ENCODE measurements at regions not wholly inside any gene's neighbourhood (a gene's known extent, or its start where the extent isn't known, plus 50 kb on each side); places are given as distances from the start of the nearest gene placed in this dataset.
"Not testable (repeated sequence)": the region's sequence is repeated elsewhere in the genome, so short reads cannot be mapped to it uniquely, and the experiment has no call there.

- DNase-seq, result no peak
Observed at GRCh38 chr3:18119866-18120265, 305.3 kb downstream of the SATB1 start.

DNA sequence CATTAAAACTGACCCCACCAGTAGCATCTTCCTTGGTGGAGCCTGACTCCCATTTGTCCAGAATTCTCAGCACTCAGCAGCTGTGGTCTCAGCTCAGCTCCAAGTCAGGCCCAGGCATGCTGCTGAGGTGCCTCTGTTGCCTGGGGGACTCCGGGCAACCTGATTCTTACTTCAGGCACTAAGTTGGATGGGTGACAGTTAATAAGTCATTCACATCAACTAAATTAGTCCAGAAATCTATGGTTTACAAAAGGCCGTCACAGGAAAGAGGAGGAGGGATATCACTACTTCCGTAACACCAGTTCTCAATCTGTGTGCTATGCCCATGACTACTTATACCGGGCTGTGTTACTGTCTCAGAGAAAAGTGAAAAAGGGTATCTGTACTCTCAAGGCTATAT is 310.2 kb downstream of the SATB1 start:
- DNase-seq, result no peak

DNA sequence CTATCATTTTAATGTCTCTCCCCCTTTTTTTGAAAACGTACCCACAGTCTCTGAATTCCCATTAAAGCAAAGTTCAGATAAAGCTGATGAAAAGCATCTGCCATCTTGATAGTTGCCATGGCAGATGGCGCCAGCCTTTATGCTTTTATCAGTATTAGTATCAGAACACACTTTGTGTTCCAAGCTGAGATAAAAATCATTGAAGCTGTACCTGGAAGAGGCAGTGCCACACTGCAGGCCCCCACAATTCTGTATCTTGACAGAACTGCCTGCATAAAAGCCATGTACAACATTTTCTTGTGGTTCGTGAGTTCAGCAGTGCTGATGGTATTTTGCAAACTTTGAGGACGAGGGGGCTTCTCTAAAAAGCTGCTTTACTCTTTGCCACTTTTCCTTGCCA is 311.7 kb downstream of the SATB1 start:
- no peak for DNase-seq

- DNase-seq, result no peak
Observed at GRCh38 chr3:18112674-18113375, 312.3 kb downstream of the SATB1 start.

DNA sequence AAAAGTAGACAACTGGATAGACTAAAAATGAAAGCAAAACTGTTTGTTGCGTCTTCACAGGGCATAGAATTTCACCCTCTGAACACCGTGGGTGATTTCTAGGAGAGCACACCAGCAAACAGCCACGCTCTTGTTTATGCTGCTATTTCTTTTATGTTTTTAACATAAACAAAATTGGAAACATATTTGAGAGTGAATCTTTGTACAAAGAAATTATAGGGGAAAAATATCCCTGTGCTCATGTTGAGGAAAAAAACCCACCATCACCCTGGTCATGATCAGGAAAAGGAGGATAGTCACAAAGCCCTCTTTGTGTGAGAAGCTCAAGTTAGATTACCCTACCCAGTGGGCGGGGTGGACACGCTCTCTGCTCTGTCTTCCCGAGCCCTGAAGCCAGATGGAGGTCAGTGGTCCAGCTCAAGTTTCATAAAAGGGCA is 313.3 kb downstream of the SATB1 start:
- no peak for DNase-seq

- no peak for DNase-seq
Observed at GRCh38 chr3:18103591-18103990, 321.5 kb downstream of the SATB1 start.

DNA sequence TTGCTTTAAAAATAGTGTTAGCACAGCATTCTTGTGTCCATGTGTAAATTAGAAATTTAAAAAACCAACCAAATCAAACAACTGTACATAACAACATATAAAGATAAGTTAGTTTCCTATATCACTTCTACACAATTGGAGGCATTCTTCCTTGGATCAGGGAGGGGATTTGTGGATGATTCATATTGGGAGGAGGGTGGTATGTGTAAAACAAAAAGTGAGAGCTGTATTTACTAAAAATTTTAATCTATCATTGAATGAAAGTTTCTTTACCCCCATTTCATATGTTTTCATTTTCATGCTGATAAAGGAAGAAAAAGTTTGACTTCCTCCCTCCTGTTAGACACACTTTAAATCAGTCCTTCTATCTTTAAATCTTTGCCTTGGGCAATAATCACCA is 325.0 kb downstream of the SATB1 start:
- DNase-seq, result no peak

- no peak for DNase-seq
Observed at GRCh38 chr3:18099611-18100010, 325.5 kb downstream of the SATB1 start.

- DNase-seq, result peak; percentile 49
Observed at GRCh38 chr3:18098960-18099587, 326.1 kb downstream of the SATB1 start.

- DNase-seq, result no peak
Observed at GRCh38 chr3:18097989-18098388, 327.1 kb downstream of the SATB1 start.

DNA sequence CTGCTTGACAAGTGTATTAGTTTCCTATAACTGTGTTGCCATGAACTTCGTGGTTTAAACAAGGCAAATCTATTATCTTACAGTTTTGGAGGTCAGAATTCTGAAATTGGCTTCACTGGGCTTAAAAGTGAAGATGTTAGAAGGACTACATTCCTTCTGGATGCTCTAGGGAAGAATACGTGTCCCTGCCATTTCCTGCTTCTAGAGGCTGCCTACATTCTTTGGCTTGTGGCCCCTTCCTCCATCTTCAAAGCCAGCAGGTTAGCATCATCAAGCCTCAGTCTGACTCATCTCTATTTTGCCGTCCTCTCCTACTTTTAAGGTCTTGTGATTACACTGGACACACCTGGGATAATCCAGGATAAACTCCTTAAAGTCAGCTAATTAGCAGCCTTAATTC is 327.7 kb downstream of the SATB1 start:
- no peak for DNase-seq

DNA sequence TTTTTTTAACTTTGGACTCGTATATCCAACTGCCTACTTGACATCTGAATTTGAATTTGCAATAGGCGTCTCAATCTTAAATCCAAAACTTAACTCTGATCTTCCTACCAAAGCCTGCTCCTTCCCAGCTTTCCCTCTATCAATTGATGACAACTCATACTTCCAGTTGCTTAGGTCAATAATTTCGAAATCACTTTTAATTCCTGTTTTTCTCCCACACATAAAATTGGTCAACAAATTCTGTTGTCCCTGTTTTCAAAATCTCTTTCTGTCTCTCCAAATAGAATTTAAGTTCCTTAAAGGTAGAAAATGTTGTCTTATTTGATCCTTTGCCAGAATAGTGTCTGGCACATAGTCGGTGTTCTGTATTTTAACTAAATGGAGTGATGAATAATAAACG is 332.4 kb downstream of the SATB1 start:
- no peak for DNase-seq

- DNase-seq, result no peak
Observed at GRCh38 chr3:18090377-18090776, 334.8 kb downstream of the SATB1 start.

DNA sequence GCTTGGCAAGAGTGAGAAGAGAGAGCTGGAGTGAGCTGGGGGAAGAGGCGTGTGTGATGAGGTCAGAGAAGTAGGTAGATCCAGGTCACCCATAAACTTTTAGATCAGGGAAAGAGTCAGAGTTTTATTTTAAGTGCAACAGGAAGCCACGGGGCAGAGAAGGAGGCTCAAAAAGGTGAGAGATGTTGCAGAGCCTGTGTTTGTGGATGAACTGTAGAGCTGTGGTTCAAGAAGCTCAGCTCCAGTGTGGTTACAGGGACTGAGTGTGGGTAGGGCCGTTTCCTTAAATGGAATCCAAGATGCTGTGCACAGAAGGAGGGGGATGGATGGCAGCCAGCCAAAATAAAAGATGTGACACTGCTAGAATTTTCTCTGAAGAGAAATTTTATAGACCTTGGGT is 337.2 kb downstream of the SATB1 start:
- no peak for DNase-seq

DNA sequence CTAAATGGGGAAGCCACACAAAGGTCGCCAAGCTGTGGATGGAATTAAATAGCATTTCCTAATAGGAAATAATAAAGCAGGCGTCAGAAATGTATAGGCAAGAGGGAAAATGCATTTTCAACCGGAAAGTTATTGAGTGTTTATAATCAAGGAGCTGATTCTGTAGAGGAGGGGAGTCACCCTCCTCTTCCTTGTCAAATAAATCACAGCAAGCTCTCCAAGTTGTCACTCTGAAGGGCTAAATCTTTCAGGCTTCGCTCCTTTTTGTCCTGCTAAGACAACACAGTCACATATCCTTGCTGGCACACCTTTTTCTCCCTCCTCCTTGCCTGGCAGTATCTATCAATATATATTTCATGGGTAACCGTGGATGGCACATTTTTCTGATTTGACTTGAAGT is 338.4 kb downstream of the SATB1 start:
- DNase-seq, result no peak

DNA sequence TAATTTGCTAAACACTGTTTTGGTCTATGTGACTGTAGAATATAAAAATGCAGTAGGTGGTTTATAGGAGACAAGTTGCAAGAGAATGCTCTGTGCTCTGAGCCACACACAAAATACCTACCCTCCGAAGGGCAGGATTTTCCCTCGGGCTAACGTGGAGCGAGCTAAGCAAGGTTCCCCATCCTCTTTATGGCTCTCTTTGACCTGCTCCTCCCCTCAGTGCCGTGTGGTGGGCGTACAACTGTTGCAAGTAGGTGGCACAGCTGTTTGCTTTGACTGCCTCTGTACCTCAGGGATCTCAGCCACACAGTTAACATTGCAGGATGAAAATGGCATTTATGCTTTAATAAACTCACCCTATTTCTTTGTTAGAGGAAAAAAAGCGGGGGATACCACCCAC is 339.1 kb downstream of the SATB1 start:
- DNase-seq, result no peak

GRCh38 chr3:18085429-18085828 is 339.7 kb downstream of the SATB1 start:
- no peak for DNase-seq

GRCh38 chr3:18083273-18083590 is 340.8 kb upstream of the TBC1D5 start:
- DNase-seq, result not testable (repeated sequence)

DNA sequence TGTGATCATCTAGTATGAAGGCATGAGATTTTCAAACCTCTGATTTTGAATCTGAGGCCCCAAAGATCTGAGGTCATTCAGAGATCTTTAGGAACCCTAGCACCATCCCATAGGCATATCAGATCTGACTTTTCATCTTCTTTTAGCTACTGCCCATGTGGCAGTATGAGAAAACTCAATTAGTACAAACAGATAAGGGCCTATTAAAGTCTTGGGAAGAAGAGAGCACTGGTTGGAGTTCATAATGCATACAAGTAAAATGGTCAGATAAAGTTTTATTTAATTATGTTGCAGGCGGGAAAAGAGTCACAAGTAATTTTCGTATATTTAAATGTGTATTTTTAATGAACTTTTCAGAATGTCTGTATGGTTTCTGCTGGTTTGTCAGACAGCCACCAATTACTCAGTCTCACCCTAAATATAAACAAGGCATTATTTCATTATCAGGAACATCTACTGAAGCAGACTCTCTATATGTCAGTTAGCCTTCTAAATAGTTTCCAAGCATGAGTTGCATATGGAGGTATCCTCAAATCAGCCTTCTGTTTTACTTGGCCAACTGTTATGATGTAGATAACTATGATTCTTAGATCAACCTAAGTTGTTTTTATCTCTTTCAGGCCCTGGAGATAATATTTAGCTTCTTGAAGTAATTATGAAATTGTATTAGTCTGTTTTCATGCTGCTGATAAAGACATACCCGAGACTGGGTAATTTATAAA is 340.3 kb upstream of the TBC1D5 start:
- no peak for DNase-seq

- no peak for DNase-seq
Observed at GRCh38 chr3:18080198-18080689, 337.8 kb upstream of the TBC1D5 start.

DNA sequence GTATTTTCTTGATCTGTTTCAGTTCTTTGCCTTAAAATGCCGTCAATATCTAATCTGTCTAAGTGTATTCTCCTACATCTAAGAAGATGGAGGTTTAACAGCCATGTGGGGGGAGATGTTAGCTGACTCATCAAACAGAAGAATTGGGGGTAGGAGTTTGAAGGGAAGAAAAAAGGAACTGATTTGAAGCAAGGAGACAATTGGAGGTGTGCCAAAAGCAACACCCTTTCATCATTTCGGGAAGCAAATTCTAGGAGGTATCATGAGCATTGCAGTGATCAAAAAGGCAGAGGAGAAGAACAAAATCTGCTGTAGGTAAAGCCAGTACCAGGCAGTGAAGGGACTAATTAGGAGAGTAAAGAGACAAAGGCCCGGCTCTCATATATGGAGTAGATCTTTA is 337.3 kb upstream of the TBC1D5 start:
- no peak for DNase-seq

- DNase-seq, result no peak
Observed at GRCh38 chr3:18079062-18079461, 336.6 kb upstream of the TBC1D5 start.

DNA sequence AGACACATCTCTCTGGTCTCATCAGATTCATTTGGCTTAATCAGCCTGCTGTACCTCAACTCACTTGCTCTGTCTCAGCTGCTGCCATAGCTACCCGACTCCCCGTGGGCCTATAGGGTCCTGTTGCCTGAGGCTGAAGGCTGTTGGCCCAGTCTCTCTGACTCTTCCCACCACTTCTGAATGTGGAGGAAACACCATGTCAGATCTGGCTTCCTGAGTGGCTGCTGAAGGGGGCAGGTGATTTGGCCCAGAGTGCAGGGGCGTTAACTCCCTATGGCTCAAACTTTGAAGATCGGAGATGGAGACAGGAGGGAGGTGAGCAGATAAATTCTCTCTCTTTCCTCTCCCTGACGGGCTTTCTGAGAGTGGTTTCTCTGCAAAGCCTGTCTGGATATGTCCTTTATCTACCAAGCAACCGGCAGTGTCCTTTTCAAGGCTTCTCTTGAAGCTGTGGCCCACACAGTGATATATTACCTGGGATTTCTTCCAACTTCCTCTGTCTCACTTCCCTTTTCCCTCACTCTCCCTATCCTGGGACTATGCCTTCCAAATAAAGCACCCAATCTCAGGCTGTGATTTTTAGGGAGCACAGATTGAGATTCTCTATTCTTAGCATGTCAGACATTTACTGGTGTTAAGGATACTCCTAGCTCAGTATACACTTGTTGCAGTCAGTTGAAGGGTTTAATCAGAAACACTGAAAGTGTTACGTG is 334.9 kb upstream of the TBC1D5 start:
- DNase-seq, result no peak

DNA sequence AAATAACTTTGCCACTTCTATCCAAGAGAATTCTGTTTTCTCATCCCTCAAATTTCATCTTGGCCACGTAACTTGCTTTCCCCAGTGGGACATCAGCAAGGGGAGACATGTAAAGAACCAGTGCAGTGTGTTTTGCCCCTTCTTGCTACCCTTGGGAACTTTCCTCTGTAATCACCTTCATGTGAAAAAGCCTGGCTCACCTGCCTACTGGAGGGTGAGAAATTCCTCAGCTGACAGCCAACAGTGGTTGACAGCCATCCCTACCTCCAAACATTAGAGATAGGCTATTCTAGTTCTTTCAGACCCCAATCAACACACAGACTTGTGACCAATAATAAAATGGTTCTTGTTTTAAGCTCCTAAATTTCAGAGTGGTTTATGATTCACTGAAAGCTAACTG is 333.9 kb upstream of the TBC1D5 start:
- DNase-seq, result no peak
